ENCODE measurements at regions not wholly inside any gene's neighbourhood (a gene's known extent, or its start where the extent isn't known, plus 50 kb on each side); places are given as distances from the start of the nearest gene placed in this dataset.
"Not testable (repeated sequence)": the region's sequence is repeated elsewhere in the genome, so short reads cannot be mapped to it uniquely, and the experiment has no call there.

DNA sequence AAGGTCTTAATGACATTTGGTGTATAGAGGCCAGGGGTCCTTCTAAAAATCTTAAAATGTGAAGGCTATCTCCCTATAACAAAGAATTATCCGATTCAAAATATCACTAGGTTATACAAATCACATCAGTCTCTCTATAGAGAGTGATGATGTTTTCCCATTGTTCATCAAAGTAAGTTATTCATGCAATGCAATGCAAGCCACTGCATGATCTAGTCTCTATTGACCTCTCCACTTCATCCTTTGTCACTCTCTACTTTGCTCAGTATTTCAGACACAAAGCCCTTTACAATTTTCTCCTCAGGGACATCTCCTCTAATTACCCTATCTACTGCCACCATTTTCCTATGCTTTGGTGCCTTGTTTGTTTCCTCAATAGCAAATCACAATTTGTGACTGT is 628.0 kb downstream of the HTR1B start:
- intact Hi-C loops (cut with DNase I): loop anchor here (5.0 kb wide), 1 partner anchor 502 kb away; no protein-coding TSS in a partner anchor
- ATAC-seq (no peak), DNase-seq (ENCODE audit: missing footprints) (no peak)

DNA sequence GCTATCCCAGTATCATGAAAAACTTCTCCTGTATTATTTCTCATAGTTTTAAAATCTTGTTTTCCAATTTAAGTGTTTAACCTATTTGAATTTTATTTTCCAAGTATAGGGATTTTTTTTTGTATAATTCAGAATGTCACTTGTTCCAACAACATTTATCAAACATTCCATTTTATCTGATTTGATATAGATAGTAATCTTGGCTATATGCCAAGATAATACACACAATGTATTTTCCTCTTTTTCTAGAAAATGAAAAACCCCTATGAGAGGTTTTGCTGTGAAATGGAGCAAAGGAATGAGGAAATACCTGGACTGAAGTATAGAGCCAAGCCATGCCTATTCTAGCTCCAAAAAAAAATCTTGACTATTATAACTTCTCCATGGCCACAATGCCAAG is 628.9 kb downstream of the HTR1B start:
- ATAC-seq (no peak), DNase-seq (ENCODE audit: missing footprints) (no peak)
- intact Hi-C loops (cut with DNase I): no loop called here

DNA sequence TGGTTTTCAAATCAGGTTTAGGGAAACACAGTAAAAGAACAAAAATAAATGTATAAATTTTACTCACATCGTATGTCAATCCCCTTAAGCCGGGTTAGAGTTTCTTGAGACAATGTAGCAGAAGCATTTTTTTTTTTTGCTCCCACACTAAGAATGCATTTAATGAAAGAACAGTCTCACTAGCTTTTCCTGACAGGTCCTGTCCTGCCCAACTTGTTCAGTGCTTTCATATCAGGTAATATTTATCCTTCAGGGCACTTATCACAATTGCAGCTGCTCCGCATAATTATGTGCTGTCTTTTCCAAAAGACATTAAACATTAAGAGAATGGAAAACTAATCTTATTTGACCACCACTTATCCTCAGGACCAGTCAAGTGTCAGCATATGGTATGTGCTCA is 632.0 kb downstream of the HTR1B start:
- DNase-seq (ENCODE audit: missing footprints) (no peak), ATAC-seq (no peak)
- intact Hi-C loops (cut with DNase I): no loop called here

DNA sequence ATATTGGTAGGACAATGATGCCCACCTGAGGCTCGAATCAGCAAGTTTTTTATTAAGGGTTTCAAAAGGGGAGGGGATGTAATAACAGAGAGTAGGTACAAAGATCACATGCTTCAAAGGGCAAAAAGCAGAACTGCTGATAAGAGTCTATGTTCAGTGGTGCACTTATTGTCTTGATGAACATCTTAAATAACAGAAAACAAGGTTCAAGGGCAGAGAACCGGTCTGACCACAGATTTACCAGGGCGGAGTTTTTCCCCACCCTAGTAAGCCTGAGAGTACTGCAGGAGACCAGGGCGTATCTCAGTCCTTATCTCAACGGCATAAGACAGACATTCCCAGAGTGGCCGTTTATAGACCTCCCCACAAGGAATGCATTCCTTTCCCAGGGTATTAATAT is 639.7 kb downstream of the HTR1B start:
- intact Hi-C loops (cut with DNase I); DNase-seq (ENCODE audit: missing footprints); ATAC-seq: not testable (repeated sequence)

DNA sequence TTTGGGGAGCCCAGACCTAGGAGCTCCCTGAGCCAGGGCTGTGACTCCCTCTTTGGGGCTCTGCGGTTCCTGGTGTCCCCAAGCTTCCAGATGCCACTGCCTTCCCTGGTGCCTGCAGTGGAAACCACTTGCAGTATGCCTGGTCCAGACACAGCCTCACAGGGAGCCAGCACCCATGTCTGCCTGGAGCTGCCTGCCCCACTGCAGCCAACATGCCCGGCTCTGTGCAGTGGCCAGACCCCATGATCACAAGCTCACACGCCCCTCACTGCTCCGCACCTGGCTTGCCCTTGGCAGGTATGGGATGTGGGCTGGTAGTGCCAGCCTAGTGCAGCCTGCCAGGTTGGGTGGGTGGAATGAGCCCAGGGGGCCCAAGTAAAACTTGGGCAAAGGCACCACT is 644.8 kb downstream of the HTR1B start:
- no peak for ATAC-seq
- DNase-seq (ENCODE audit: missing footprints): peak; percentile 58
- intact Hi-C loops (cut with DNase I): no loop called here

DNA sequence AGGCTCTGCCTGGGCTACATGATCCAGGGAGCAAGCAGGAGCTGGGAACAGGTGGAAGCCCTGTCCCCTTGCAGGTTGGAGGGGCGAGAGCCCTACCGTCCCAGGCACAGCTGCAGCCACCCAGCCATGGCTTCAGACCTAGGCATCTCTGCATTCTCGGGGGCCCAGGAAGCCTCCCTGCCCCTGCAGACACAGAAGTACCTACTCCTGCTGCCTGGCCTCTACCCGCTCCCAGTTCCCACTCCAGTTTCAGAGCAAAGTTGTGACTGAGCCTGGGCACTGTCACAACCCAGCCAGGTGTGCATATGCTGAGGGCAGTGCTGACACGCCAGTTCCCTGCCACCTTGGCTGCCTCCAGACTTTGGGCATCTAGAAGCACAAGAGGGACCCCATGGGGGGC is 645.9 kb downstream of the HTR1B start:
- intact Hi-C loops (cut with DNase I): no loop called here
- ATAC-seq: no peak
- DNase-seq (ENCODE audit: missing footprints): no peak

DNA sequence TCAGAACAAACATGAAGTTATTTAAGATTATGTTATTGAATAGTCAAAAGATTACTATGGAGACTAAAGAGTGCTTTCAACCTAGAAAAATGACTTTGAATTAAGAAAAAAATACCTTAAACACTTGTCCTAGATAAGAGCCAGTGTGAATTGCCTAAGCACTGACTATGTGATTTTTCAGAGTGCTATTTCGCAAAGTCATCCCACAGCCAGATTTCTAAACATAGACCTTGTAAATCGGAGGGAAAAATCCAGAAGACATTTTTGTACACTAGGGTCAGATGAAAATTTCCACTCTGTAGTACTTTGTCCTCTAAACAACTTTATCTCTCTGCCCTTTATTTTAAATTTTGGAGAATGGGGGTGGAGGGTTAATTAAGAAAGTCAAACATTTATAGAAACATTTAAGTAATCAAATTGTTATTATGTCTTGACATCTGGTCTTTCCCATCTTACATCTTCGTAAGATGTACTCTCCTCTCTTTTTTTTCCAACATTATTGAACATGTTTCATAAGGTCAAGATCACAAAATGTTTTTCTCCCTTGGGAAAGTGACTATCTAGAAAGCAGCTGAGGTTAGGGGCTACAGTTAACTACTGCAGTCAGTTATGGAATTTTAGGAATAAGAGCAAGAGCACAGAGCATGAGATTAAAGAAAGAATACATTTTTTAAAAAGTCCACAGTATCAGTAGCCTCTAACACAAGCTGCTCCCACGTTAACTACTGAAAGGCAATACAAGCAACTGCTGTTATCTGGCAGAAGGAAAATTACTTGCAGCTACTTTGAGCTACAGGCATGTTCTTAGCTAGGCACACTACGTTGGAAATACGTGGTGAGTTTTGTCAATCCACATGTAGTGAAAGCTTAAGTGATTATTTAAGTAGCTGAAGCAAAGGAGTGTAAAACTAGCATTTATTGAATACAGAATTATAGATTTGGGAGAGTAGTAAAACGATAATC is 648.5 kb downstream of the HTR1B start:
- intact Hi-C loops (cut with DNase I): no loop called here
- DNase-seq (ENCODE audit: missing footprints) (no peak), ATAC-seq (peak; percentile 20)

DNA sequence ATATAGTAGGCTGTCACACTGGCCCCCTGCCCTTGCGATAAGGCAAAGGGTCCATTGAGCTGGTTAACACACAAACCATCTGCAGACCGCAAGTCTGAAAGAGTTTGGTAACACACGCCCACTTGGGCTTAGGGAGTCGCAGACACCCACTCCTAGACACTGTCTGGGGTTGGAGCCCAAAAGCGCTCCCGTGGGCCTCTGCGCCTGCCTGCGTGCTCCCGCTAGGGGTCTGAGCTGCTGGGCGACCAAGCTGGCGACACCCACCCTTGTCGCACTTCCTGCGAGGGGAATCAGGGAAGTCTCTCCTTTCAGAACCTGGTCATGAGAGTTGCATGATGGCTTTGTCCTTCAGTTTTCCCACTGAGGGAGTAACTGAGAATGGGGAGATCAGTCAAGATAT is 653.0 kb downstream of the HTR1B start:
- no peak for ATAC-seq
- no peak for DNase-seq (ENCODE audit: missing footprints)
- intact Hi-C loops (cut with DNase I): no loop called here

DNA sequence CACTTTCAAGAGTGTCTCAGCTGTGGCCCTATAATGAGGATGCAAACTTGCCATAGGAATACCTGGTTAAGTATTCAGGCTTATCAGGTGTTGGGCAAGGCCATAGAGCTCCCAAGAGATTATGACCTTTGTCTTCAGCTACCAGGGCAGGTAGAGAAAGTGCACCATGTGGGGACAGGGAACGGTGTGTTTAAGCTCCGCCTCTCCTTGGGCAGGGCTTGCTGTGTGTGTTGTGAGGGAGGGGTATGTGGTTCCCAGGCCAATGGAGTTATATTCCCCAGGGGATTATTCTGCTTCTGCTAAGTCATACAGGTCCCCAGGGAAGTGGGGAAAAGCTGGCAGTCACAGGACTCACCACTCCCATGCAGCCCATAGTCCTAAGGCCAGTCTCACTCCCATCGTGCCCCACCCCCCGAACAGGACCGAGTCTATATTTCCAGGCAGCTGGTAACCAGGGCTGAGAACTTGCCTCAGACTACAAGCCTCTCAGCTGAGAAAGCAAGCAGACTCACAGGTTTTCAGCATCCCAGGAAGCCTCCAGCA is 660.2 kb downstream of the HTR1B start:
- no peak for DNase-seq (ENCODE audit: missing footprints)
- intact Hi-C loops (cut with DNase I): no loop called here
- no peak for ATAC-seq

DNA sequence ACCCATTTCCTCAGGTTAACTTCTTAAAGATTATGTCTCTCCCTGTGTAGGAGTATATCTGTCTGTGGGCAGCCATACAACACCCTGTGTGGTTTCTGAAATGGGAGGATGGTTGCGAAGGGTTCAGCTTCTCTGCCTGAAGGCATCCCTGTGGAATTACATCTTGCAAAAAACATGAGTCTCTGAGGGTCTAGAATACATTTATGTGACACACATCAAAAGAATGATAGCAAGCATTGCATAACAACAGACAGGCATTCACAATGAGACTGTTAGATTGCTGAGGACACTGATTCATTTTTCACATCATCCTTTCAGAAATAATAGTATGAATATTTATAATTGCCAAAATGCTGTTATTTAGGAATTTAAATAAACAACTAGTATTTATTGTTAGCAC is 670.9 kb downstream of the HTR1B start:
- ATAC-seq (no peak), DNase-seq (ENCODE audit: missing footprints) (no peak)
- intact Hi-C loops (cut with DNase I): no loop called here

DNA sequence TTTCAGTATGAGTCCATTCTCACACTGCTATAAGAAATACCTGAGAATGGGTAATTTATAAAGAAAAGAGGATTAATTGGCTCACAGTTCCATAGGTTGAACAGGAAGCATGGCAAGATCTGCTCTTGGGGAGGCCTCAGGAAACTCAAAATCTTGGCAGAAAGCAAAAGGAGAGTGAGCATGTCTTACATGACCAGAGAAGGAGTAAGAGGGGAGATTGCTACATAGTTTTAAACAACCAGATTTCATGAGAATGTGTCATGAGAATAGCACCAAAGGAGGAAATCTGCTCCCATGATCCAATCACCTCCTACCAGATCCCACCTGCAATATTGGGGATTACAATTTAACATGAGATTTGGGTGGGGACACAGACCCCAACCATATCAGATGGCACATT is 672.4 kb downstream of the HTR1B start:
- ATAC-seq (no peak), DNase-seq (ENCODE audit: missing footprints) (no peak)
- intact Hi-C loops (cut with DNase I): no loop called here

DNA sequence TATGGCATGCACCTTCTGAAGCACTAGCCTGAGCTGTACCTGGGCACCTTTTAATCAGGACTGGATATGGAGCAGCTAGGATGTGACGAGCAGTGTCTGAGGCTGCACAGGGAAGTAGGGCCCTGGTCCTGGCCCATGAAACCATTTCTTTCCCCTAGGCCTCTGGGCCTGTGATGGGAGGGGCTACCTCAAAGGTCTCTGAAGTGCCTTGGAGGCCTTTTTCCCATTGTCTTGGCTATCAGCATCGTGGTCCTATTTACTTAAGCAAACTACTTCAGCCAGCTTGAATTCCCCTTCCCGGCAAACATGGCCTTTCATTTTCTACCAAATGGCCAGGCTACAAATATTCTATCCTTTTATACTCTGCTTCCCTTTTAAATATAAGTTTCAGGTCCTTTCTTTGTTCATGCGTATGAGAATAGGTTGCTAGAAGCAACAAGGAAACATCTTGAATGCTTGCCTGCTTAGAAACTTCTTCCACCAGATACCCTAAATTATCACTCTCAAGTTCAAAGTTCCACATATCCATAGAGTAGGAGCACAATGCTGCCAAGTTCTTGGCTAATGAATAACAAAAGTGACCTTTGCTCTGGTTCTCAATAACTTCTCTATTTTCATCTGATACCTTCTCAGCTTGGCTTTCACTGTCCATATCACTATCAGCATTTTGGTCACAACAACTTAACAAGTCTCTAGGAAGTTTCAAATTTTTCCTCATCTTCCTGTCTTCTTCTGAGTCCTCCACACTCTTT is 673.1 kb downstream of the HTR1B start:
- DNase-seq (ENCODE audit: missing footprints) (no peak), ATAC-seq (no peak)
- intact Hi-C loops (cut with DNase I): no loop called here

DNA sequence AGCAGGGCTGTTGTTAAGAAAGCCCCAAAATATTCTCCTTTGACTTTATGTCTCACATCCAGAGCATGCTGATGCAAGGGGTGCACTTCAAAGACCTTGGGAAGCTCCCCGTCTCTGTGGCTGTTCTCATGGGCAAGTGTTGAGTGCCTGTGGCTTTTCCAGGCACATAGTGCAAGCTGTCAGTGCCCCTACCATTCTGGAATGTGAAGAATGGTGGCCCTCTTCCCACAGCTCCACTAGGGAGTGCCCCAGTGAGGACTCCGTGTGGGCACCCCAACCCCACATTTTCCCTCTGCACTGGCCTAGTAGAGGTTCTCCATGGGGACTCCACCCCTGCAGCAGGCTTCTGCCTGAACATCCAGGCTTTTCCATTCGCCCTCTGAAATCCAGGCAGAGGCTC is 673.7 kb downstream of the HTR1B start:
- ATAC-seq (no peak), DNase-seq (ENCODE audit: missing footprints) (no peak)
- intact Hi-C loops (cut with DNase I): no loop called here

DNA sequence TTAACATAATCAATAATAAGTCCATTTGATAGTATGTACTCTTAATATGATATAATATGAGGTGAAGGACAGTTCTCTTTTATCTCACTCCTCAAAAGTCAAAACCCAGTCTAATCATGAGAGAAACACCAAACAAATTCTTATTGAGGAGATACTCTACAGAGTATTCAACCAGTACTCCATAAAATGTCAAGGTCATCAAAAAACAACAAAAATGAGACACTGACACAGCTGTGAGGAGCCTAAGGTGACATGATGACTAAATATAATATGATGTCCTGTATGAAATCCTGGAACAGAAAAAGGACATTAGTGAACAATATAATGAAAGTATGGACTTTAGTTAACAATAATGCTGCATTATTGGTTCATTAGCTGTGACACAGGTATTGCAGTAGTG is 675.1 kb downstream of the HTR1B start:
- DNase-seq (ENCODE audit: missing footprints) (no peak), ATAC-seq (no peak)
- intact Hi-C loops (cut with DNase I): no loop called here

DNA sequence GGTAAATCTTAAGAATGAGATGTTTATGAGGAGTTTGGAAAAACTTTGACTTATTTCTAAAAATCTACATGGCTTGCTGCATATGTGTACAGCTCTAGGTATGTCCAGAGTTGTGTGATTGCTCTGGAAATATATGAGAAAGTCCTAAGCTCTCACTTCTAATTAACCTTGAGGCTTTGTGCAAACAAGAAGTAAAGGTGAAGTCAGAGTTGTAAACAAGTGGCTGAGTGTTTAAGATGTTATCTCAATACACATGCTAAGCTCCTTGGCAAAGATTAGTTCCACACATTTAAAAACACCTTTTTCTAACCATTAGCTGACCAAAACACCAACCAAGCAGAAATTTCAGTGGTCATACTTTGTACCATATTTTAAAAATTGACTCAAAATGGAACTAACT is 684.2 kb downstream of the HTR1B start:
- ATAC-seq: no peak
- no peak for DNase-seq (ENCODE audit: missing footprints)
- intact Hi-C loops (cut with DNase I): no loop called here

DNA sequence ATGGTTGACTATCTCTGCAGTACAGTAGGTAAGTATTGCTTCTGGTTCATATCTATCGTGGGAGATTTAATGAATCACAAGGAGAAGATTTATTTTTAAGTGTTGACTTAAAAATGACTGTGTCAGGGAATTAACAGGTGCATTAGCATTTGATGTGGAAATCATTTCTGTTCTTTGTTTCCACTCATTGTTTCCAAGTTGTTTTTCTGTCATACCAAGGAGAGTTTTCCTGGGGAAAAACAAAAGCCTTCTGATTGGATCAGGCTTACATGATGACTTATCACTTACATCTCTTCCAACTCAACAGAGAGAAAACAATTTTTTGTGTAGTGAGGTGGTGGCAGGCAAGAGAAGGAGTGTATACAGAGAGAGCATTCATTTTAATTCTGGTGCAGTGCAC is 686.4 kb downstream of the HTR1B start:
- no peak for ATAC-seq
- intact Hi-C loops (cut with DNase I): no loop called here
- no peak for DNase-seq (ENCODE audit: missing footprints)

DNA sequence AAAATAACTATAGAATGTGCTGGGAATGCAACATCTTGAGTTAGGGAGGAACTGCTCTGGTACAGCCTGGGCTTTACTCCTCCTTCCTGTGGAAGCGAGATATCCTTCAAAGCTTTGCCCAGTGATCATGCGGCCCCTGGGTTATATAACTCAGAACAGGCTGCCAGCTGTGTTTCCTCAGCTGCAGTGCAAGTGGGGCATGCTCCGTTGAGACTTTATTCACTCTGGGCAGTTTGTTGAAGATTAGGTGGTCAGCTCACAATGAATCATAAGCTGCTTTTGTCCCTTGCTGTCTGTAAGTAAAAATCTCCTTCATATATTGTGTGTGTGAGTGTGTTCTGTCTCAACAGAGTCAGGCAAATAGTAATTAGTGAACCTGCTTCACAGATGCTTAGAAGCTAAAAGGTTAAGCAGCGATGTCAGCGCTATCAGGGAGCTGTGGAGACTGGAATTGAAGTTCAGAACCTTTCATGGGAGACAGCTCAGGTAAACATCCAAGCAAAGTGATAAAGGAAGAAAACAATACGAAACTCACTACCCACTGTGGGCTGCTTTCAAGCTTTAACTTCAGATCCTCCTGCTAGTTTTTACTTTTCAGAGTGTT is 688.4 kb downstream of the HTR1B start:
- intact Hi-C loops (cut with DNase I): no loop called here
- DNase-seq (ENCODE audit: missing footprints): no peak

DNA sequence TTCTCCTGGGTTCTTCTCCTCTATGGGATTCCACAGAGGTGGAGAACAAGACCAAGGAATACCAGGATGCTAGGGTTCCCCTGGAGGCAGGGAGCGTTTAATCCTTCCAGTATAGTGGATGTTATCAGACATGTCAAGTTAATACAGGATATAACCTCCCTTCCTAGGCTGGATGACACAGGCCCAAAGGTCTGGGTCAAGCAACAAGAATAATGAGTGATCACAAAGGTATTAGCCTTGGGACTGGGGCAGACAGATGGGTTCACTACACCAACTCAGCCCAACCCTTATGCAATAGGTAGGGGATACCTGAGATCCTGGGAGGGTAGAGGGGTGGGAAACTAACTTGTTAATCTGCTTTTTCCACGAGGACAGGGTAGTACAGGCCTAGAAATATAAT is 690.3 kb downstream of the HTR1B start:
- ATAC-seq (no peak), DNase-seq (ENCODE audit: missing footprints) (no peak)
- intact Hi-C loops (cut with DNase I): no loop called here

More for the DNA sequence above, 688.4 kb downstream of the HTR1B start:
- ATAC-seq: peak; percentile 75

DNA sequence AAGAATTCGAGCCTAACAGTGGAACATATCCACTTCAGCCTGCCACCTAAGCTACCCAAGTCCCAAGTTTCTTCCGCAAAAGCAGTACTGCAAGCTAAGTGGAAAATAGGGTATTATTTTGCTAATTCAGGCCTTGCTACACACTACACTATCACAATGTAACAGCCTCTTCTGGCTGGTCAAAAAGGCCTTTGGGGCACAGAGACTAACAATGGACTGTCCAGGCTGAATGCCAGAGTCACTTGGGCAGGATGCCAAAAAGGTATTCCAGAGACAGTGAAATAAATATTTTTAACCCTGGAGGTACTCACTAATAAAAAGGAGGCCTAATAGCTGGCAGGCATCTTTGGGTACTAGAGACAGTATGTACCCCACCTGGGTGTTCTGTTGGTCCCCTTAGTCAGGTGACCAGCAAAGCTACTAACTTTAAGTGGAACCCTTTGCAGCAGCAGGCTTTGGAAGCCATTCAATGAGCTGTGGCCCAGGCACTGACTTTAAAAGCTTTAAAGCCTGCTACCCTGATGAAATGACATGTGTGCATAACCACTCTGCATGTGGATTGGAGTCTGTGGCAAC is 692.1 kb downstream of the HTR1B start:
- no peak for DNase-seq (ENCODE audit: missing footprints)
- peak; percentile 67 for ATAC-seq
- intact Hi-C loops (cut with DNase I): no loop called here

All from Right ventricle myocardium inferior (tissue), 1 donor.